HL-60 (cell line): ENCODE measurements at regions not wholly inside any gene's neighbourhood (a gene's known extent, or its start where the extent isn't known, plus 50 kb on each side); places are given as distances from the start of the nearest gene placed in this dataset.

Experiments used
- DNase-seq, 2 experiments: peaks; one replicate each; pipeline ENCODE4 v3.0.0-alpha.2; 2010 to 2020; ENCODE audit warnings: low read depth in 1 of 2, low spot score in 1 of 2
- H3K27ac ChIP-seq: fragments of 250-450 bp; sonication (Bioruptor Pico); replicated peaks from 2 replicates; pipeline ENCODE4 v1.5.1; 2020; ENCODE audit warnings: mild to moderate bottlenecking, moderate library complexity
- H3K27me3 ChIP-seq: fragments of 250-450 bp; sonication (Bioruptor Pico); 2 replicates; pipeline ENCODE4 v1.5.1; 2021; ENCODE audit warnings: mild to moderate bottlenecking, moderate library complexity; ENCODE audit not compliant: insufficient read depth, poor library complexity, severe bottlenecking
- H3K4me3 ChIP-seq: replicated peaks from 2 replicates; pipeline ENCODE4 v1.5.1; 2011; ENCODE audit warnings: mild to moderate bottlenecking, control low read depth, low read length; ENCODE audit not compliant: insufficient read depth
- CTCF ChIP-seq: IDR thresholded peaks from one replicate; pipeline ENCODE4 v1.5.1; 2011; ENCODE audit warnings: low read length, control low read depth, inconsistent platforms; ENCODE audit not compliant: insufficient read depth
- GABPA ChIP-seq: IDR thresholded peaks from 2 replicates; pipeline ENCODE4 v1.6.1; 2012; ENCODE audit warnings: low read depth
- POLR2AphosphoS5 ChIP-seq: IDR thresholded peaks from 2 replicates; pipeline ENCODE4 v1.6.1; 2012; ENCODE audit warnings: low read depth
- SPI1 ChIP-seq: IDR thresholded peaks from 2 replicates; pipeline ENCODE4 v1.6.1; 2012; ENCODE audit warnings: low read depth, mild to moderate bottlenecking, borderline replicate concordance
- TF ChIP-seq, protein P1 (sequence below): IDR thresholded peaks from 2 replicates; pipeline ENCODE4 v1.6.1; 2012; ENCODE audit warnings: low read depth; ENCODE audit not compliant: insufficient replicate concordance

DNA sequence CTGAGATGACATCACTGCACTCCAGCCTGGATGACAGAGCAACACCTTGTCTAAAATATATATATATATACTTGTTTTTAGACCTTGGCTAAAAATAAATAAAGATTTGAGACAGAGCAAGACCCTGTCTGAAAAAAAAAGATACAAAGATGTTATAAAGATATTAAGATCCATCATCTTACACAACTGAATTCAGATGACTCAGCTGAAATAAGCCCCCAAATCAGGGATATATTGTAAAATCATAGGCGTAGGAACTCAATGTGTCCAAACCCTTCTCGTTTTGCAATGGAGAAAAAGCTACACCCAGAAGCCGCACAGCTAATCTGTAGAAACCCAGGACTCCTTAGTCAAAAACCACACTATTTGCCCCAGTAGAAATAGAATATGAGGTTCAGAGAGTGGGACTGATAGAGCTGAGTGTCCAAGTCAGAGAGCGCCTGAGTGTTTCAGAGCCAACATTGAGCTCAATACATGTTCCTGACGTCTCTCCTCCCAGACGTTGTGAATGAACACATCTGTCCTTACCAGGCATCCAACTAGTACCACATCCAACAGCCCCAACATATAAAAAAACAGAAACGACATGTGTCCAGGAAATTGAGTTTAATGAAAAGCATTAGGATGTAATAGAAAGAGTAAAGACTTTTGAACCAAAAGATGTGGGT, 207.9 kb upstream of the BLID start:
- Histone ChIP-seq H3K27me3 (no peaks in the 10 kb centered on the region), H3K27ac (no peak overlapping the region), H3K4me3 (no peak overlapping the region)
- no peak for DNase-seq
- no peak for TF ChIP-seq POLR2AphosphoS5
- no peak for TF ChIP-seq CTCF
- no peak for TF ChIP-seq SPI1
- no peak for TF ChIP-seq GABPA
- TF ChIP-seq, protein P1, sequence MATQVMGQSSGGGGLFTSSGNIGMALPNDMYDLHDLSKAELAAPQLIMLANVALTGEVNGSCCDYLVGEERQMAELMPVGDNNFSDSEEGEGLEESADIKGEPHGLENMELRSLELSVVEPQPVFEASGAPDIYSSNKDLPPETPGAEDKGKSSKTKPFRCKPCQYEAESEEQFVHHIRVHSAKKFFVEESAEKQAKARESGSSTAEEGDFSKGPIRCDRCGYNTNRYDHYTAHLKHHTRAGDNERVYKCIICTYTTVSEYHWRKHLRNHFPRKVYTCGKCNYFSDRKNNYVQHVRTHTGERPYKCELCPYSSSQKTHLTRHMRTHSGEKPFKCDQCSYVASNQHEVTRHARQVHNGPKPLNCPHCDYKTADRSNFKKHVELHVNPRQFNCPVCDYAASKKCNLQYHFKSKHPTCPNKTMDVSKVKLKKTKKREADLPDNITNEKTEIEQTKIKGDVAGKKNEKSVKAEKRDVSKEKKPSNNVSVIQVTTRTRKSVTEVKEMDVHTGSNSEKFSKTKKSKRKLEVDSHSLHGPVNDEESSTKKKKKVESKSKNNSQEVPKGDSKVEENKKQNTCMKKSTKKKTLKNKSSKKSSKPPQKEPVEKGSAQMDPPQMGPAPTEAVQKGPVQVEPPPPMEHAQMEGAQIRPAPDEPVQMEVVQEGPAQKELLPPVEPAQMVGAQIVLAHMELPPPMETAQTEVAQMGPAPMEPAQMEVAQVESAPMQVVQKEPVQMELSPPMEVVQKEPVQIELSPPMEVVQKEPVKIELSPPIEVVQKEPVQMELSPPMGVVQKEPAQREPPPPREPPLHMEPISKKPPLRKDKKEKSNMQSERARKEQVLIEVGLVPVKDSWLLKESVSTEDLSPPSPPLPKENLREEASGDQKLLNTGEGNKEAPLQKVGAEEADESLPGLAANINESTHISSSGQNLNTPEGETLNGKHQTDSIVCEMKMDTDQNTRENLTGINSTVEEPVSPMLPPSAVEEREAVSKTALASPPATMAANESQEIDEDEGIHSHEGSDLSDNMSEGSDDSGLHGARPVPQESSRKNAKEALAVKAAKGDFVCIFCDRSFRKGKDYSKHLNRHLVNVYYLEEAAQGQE, result no peak

DNA sequence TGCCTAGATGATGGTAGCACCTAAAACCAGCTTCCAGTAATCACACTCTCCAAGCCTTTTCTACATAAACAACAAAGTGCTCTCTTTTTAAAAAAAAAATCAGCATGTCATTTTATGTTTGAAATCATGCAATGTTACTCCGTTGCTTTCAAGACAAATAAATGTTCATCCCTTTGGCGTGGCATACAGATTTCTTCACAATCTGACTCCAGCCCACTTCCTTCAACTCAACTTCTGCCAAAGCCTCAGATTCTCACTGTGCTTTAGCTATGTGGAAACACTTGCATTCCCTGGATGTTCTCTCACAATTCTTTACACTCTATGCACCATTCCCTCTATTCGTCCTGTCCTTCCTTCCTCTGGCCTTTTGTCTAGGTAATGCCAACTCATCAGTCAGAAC, 206.3 kb upstream of the BLID start:
- no peaks in the 10 kb centered on the region for H3K27me3 ChIP-seq
- no peak overlapping the region for H3K4me3 ChIP-seq
- TF ChIP-seq SPI1, result peak; percentile 56; the same call in 1 of the 2 replicates
- TF ChIP-seq POLR2AphosphoS5, result no peak
- TF ChIP-seq, protein P1, result no peak
- TF ChIP-seq GABPA, result no peak
- DNase-seq, result peak in 1 of 2 experiments; percentile 40
- no peak overlapping the region for H3K27ac ChIP-seq

- TF ChIP-seq POLR2AphosphoS5, result no peak
- no peak for TF ChIP-seq CTCF
- TF ChIP-seq, protein P1, result no peak
- no peak for TF ChIP-seq GABPA
- no peak for TF ChIP-seq SPI1
- Histone ChIP-seq H3K27me3 (no peaks in the 10 kb centered on the region), H3K4me3 (no peak overlapping the region), H3K27ac (no peak overlapping the region)
- DNase-seq, result no peak
Measured at GRCh38 chr11:122320671-122321070, 204.7 kb upstream of the BLID start.
